ACC112 (cell line): ENCODE measurements at regions not wholly inside any gene's neighbourhood (a gene's known extent, or its start where the extent isn't known, plus 50 kb on each side); places are given as distances from the start of the nearest gene placed in this dataset.

ENCODE experiments used
- H2AFZ ChIP-seq: fragments of 200-600 bp; sonication (generic); one replicate; pipeline ENCODE4 v1.6.0; 2017; ENCODE audit warnings: antibody characterized with exemption, low read length; ENCODE audit not compliant: unreplicated experiment
- H3K27ac ChIP-seq: fragments of 200-600 bp; sonication (generic); 2 replicates; pipeline ENCODE4 v1.5.1; 2014; ENCODE audit warnings: low read depth, mild to moderate bottlenecking, antibody characterized with exemption, low read length, moderate library complexity
- H3K27me3 ChIP-seq: fragments of 200-600 bp; sonication (generic); 2 replicates; pipeline ENCODE4 v1.6.1; 2014; ENCODE audit warnings: mild to moderate bottlenecking, antibody characterized with exemption, low read length, moderate library complexity, mixed read lengths; ENCODE audit not compliant: insufficient read depth
- H3K36me3 ChIP-seq: fragments of 200-600 bp; sonication (generic); 2 replicates; pipeline ENCODE4 v1.6.1; 2016; ENCODE audit warnings: mild to moderate bottlenecking, antibody characterized with exemption, low read length, moderate library complexity, mixed read lengths; ENCODE audit not compliant: insufficient read depth
- H3K4me1 ChIP-seq: fragments of 200-600 bp; sonication (generic); one replicate; pipeline ENCODE4 v1.6.1; 2016; ENCODE audit warnings: low read length, mixed read lengths; ENCODE audit not compliant: insufficient read depth, unreplicated experiment, control insufficient read depth
- H3K4me3 ChIP-seq: fragments of 200-600 bp; sonication (generic); 2 replicates; pipeline ENCODE4 v1.5.1; 2014; ENCODE audit warnings: mild to moderate bottlenecking, low read depth, low read length
- H3K79me2 ChIP-seq: fragments of 200-600 bp; sonication (generic); one replicate; pipeline ENCODE4 v1.6.0; 2016; ENCODE audit warnings: low read length; ENCODE audit not compliant: control insufficient read depth, unreplicated experiment, insufficient read depth

- Histone ChIP-seq H3K27ac (no peak overlapping the region), H2AFZ (no peak overlapping the region), H3K36me3 (no peaks in the 10 kb centered on the region), H3K4me1 (no peaks in the 10 kb centered on the region), H3K27me3 (no peaks in the 10 kb centered on the region), H3K79me2 (no peaks in the 10 kb centered on the region), H3K4me3 (no peak overlapping the region)
Observed at GRCh38 chr17:83180264-83180995, 101.0 kb downstream of the METRNL start.

- Histone ChIP-seq H3K79me2 (no peaks in the 10 kb centered on the region), H3K4me3 (no peak overlapping the region), H3K27ac (no peak overlapping the region), H2AFZ (no peak overlapping the region), H3K27me3 (no peaks in the 10 kb centered on the region), H3K4me1 (no peaks in the 10 kb centered on the region), H3K36me3 (no peaks in the 10 kb centered on the region)
Observed at GRCh38 chr17:83180996-83181481, 101.6 kb downstream of the METRNL start.

- no peaks in the 10 kb centered on the region for H3K79me2 ChIP-seq
- H3K4me1 ChIP-seq = no peaks in the 10 kb centered on the region
- no peaks in the 10 kb centered on the region for H3K27me3 ChIP-seq
- H3K4me3 ChIP-seq = no peak overlapping the region
- H3K36me3 ChIP-seq = no peaks in the 10 kb centered on the region
- no peak overlapping the region for H2AFZ ChIP-seq
- no peak overlapping the region for H3K27ac ChIP-seq
Observed at GRCh38 chr17:83181991-83182619, 102.7 kb downstream of the METRNL start.

- H3K79me2 ChIP-seq = no peaks in the 10 kb centered on the region
- H3K4me1 ChIP-seq = no peaks in the 10 kb centered on the region
- H3K27ac ChIP-seq = no peak overlapping the region
- no peak overlapping the region for H2AFZ ChIP-seq
- H3K27me3 ChIP-seq = no peaks in the 10 kb centered on the region
- H3K36me3 ChIP-seq = no peaks in the 10 kb centered on the region
- H3K4me3 ChIP-seq = no peak overlapping the region
Observed at GRCh38 chr17:83182620-83183101, 103.3 kb downstream of the METRNL start.

GRCh38 chr17:83183145-83183948 lies 103.9 kb downstream of the METRNL start:
- H3K36me3 ChIP-seq = no peaks in the 10 kb centered on the region
- H2AFZ ChIP-seq = no peak overlapping the region
- H3K79me2 ChIP-seq = no peaks in the 10 kb centered on the region
- H3K27me3 ChIP-seq = no peaks in the 10 kb centered on the region
- no peak overlapping the region for H3K27ac ChIP-seq
- no peak overlapping the region for H3K4me3 ChIP-seq
- no peaks in the 10 kb centered on the region for H3K4me1 ChIP-seq

GRCh38 chr17:83183951-83184506 lies 104.6 kb downstream of the METRNL start:
- Histone ChIP-seq H3K27me3 (no peaks in the 10 kb centered on the region), H3K4me1 (no peaks in the 10 kb centered on the region), H3K4me3 (no peak overlapping the region), H3K36me3 (no peaks in the 10 kb centered on the region; the same call in 1 of the 2 replicates), H3K27ac (no peak overlapping the region), H3K79me2 (no peaks in the 10 kb centered on the region), H2AFZ (no peak overlapping the region)

- Histone ChIP-seq H3K4me1 (no peaks in the 10 kb centered on the region), H3K27me3 (no peaks in the 10 kb centered on the region), H3K27ac (no peak overlapping the region), H3K4me3 (no peak overlapping the region), H3K36me3 (no peaks in the 10 kb centered on the region; the same call in 1 of the 2 replicates), H2AFZ (no peak overlapping the region), H3K79me2 (no peaks in the 10 kb centered on the region)
Observed at GRCh38 chr17:83185023-83186002, 105.9 kb downstream of the METRNL start.

- no peak overlapping the region for H2AFZ ChIP-seq
- no peaks in the 10 kb centered on the region for H3K79me2 ChIP-seq
- H3K4me3 ChIP-seq = no peak overlapping the region
- H3K36me3 ChIP-seq = no peaks in the 10 kb centered on the region; the same call in 1 of the 2 replicates
- H3K27me3 ChIP-seq = no peaks in the 10 kb centered on the region
- no peak overlapping the region for H3K27ac ChIP-seq
- H3K4me1 ChIP-seq = no peaks in the 10 kb centered on the region
Observed at GRCh38 chr17:83186226-83186625, 106.8 kb downstream of the METRNL start.

GRCh38 chr17:83186751-83187421 lies 107.5 kb downstream of the METRNL start:
- no peaks in the 10 kb centered on the region; the same call in 1 of the 2 replicates for H3K36me3 ChIP-seq

More at GRCh38 chr17:83186751-83187421, 107.5 kb downstream of the METRNL start:
- Histone ChIP-seq H3K27me3 (no peaks in the 10 kb centered on the region), H3K79me2 (no peaks in the 10 kb centered on the region), H2AFZ (no peak overlapping the region), H3K27ac (no peak overlapping the region), H3K4me1 (no peaks in the 10 kb centered on the region), H3K4me3 (no peak overlapping the region)
